Caco-2 (cell line): ENCODE measurements at regions not wholly inside any gene's neighbourhood (a gene's known extent, or its start where the extent isn't known, plus 50 kb on each side); places are given as distances from the start of the nearest gene placed in this dataset.

ENCODE experiments used
- BruUV-seq: library from RNA; stranded (reverse); fragments of 400-500 nt; replicated peaks from 2 replicates; lab custom pipeline; 2021; lab: Mats Ljungman, UMichigan
- CTCF ChIA-PET: fragments of 300-600 bp; sonication (Branson Sonifier 250); formaldehyde crosslinking; loops from one replicate; lab custom pipeline; 2022; ENCODE audit warnings: antibody characterized with exemption; lab: Charles Lee
- POLR2A ChIA-PET: fragments of 300-600 bp; sonication (Branson Sonifier 250); formaldehyde crosslinking; loops from one replicate; lab custom pipeline; 2022; ENCODE audit warnings: antibody characterized with exemption; lab: Charles Lee
- DNase-seq, 2 experiments: peaks; one replicate each; pipeline versions ENCODE4 v3.0.0 to v3.0.0-alpha.2; 2020 to 2022
- H3K27me3 ChIP-seq: replicated peaks from 2 replicates; pipeline ENCODE4 v1.6.0; 2011; ENCODE audit warnings: low read length; ENCODE audit not compliant: control insufficient read depth, insufficient read depth
- H3K36me3 ChIP-seq: 2 replicates; pipeline ENCODE4 v1.5.1; 2011; ENCODE audit warnings: low read length; ENCODE audit not compliant: control insufficient read depth, insufficient read depth
- H3K4me1 ChIP-seq: fragments of 250-450 bp; sonication (Bioruptor Pico); 2 replicates; pipeline ENCODE4 v1.5.1; 2020; ENCODE audit warnings: mild to moderate bottlenecking
- H3K4me3 ChIP-seq: 2 replicates; pipeline ENCODE4 v1.5.1; 2011; ENCODE audit warnings: low read depth, mild to moderate bottlenecking, control low read depth, low read length
- H3K9me3 ChIP-seq: fragments of 250-450 bp; sonication (Bioruptor Pico); 2 replicates; pipeline ENCODE4 v1.5.1; 2020; ENCODE audit warnings: mild to moderate bottlenecking, moderate library complexity
- H3K27ac Mint-ChIP-seq: one replicate; pipeline ENCODE4 v1.8.0; 2022; ENCODE audit warnings: mixed read lengths; ENCODE audit not compliant: unreplicated experiment
- H3K27me3 Mint-ChIP-seq: one replicate; pipeline ENCODE4 v1.8.0; 2022; ENCODE audit warnings: mixed read lengths; ENCODE audit not compliant: insufficient read depth, unreplicated experiment
- H3K36me3 Mint-ChIP-seq: one replicate; pipeline ENCODE4 v1.8.0; 2022; ENCODE audit warnings: mild to moderate bottlenecking, mixed read lengths; ENCODE audit not compliant: insufficient read depth, unreplicated experiment
- H3K4me1 Mint-ChIP-seq: one replicate; pipeline ENCODE4 v1.8.0; 2022; ENCODE audit warnings: low read depth, mixed read lengths; ENCODE audit not compliant: unreplicated experiment
- H3K4me3 Mint-ChIP-seq: one replicate; pipeline ENCODE4 v1.8.0; 2022; ENCODE audit warnings: mild to moderate bottlenecking, moderate library complexity, mixed read lengths; ENCODE audit not compliant: unreplicated experiment
- H3K9me3 Mint-ChIP-seq: one replicate; pipeline ENCODE4 v1.8.0; 2022; ENCODE audit warnings: mixed read lengths; ENCODE audit not compliant: unreplicated experiment
- CTCF ChIP-seq, 2 experiments: fragments of 200-600 bp in 1 of 2; IDR thresholded peaks; 1 replicate in 1 of 2; 2 replicates in 1 of 2; pipeline versions ENCODE4 v1.5.1 to v1.8.0; 2011 to 2022; ENCODE audit warnings: antibody characterized with exemption in 1 of 2, control low read depth in 1 of 2, inconsistent platforms in 1 of 2, low read depth in 1 of 2, low read length in 1 of 2, mild to moderate bottlenecking in 1 of 2, moderate library complexity in 1 of 2; ENCODE audit not compliant: insufficient read depth in 1 of 2, severe bottlenecking in 1 of 2, unreplicated experiment in 1 of 2
- intact Hi-C: fragments of 100-400 bp; cut with micrococcal nuclease; formaldehyde crosslinking; loops from one replicate; pipeline ENCODE4 v1.10.0; 2022; ENCODE audit not compliant: unreplicated experiment

GRCh38 chr7:46191296-46191695, 270.2 kb upstream of the IGFBP3 start:
- Histone ChIP-seq H3K9me3 (no peaks in the 10 kb centered on the region), H3K27me3 (peaks cover 1% of the 10 kb centered on the region; the same call in 1 of the 2 replicates), H3K4me1 (no peaks in the 10 kb centered on the region), H3K4me3 (no peak overlapping the region), H3K36me3 (no peaks in the 10 kb centered on the region)
- ChIA-PET POLR2A (no interaction called here), CTCF (no interaction called here)
- no peak for DNase-seq
- Mint-ChIP-seq H3K27ac (no peak overlapping the region), H3K27me3 (peaks cover 3% of the 10 kb centered on the region), H3K4me1 (no peaks in the 10 kb centered on the region), H3K4me3 (no peak overlapping the region), H3K36me3 (no peaks in the 10 kb centered on the region), H3K9me3 (no peaks in the 10 kb centered on the region)
- intact Hi-C loops = no loop called here
- TF ChIP-seq CTCF (IDR thresholded peaks at IDR 0.05; ENCODE audit: insufficient read depth in 1 of 2, low read depth in 1 of 2, low read length in 1 of 2, severe bottlenecking in 1 of 2, unreplicated experiment in 1 of 2) = no peak
- BruUV-seq = no TSS peak

GRCh38 chr7:46189255-46189790, 268.3 kb upstream of the IGFBP3 start:
- no peaks in the 10 kb centered on the region for H3K36me3 Mint-ChIP-seq
- no peak overlapping the region for H3K27ac Mint-ChIP-seq
- H3K36me3 ChIP-seq = no peaks in the 10 kb centered on the region
- H3K4me1 ChIP-seq = no peaks in the 10 kb centered on the region
- peaks cover 3% of the 10 kb centered on the region for H3K27me3 Mint-ChIP-seq
- intact Hi-C loops = no loop called here
- H3K4me3 ChIP-seq = no peak overlapping the region
- H3K4me1 Mint-ChIP-seq = no peaks in the 10 kb centered on the region
- H3K9me3 ChIP-seq = no peaks in the 10 kb centered on the region
- no TSS peak for BruUV-seq
- ChIA-PET CTCF (no interaction called here), POLR2A (no interaction called here)
- no peak overlapping the region for H3K4me3 Mint-ChIP-seq
- no peak for DNase-seq
- TF ChIP-seq CTCF (IDR thresholded peaks at IDR 0.05; ENCODE audit: insufficient read depth in 1 of 2, low read depth in 1 of 2, low read length in 1 of 2, severe bottlenecking in 1 of 2, unreplicated experiment in 1 of 2) = no peak
- H3K27me3 ChIP-seq = peaks cover 1% of the 10 kb centered on the region; the same call in 1 of the 2 replicates
- H3K9me3 Mint-ChIP-seq = no peaks in the 10 kb centered on the region

GRCh38 chr7:46186131-46186530, 265.1 kb upstream of the IGFBP3 start:
- H3K4me3 ChIP-seq = no peak overlapping the region
- BruUV-seq = no TSS peak
- Mint-ChIP-seq H3K27me3 (peaks cover 3% of the 10 kb centered on the region), H3K9me3 (peaks cover 9% of the 10 kb centered on the region), H3K36me3 (no peaks in the 10 kb centered on the region), H3K4me1 (no peaks in the 10 kb centered on the region), H3K4me3 (no peak overlapping the region), H3K27ac (no peak overlapping the region)
- POLR2A ChIA-PET = no interaction called here
- H3K4me1 ChIP-seq = no peaks in the 10 kb centered on the region
- H3K27me3 ChIP-seq = no peaks in the 10 kb centered on the region
- TF ChIP-seq CTCF (IDR thresholded peaks at IDR 0.05; ENCODE audit: insufficient read depth in 1 of 2, low read depth in 1 of 2, low read length in 1 of 2, severe bottlenecking in 1 of 2, unreplicated experiment in 1 of 2) = no peak
- intact Hi-C loops = no loop called here
- CTCF ChIA-PET = no interaction called here
- DNase-seq = no peak
- no peaks in the 10 kb centered on the region for H3K36me3 ChIP-seq
- H3K9me3 ChIP-seq = 0 out of 2 replicates have a peak, but pooled peaks cover under 1% of the 10 kb centered on the region
